ENCODE measurements at regions not wholly inside any gene's neighbourhood (a gene's known extent, or its start where the extent isn't known, plus 50 kb on each side); places are given as distances from the start of the nearest gene placed in this dataset.
A peak's percentile ranks its signal among the peaks of the same experiment; 100 is the strongest.

DNA sequence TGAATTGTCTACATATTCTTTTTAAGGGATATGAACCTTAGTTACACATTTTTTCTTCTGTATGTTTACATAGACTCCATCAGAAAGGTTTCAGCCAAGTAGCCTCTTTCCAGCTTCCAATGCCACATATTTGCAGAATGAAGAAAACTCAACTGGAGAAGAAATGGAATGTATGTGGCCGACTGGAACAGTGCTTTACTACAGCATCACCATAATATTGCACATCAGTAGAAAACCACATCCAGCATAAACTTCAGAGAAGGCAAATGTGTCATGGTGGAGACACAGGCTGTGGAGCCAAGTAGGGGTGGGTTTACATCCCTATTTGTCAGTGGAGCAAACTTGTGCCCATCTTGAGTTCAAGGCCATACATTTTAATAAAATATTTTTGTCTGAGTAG lies 204.8 kb upstream of the LDB2 start:
- no peak for DNase-seq (ENCODE audit: low read depth)

DNA sequence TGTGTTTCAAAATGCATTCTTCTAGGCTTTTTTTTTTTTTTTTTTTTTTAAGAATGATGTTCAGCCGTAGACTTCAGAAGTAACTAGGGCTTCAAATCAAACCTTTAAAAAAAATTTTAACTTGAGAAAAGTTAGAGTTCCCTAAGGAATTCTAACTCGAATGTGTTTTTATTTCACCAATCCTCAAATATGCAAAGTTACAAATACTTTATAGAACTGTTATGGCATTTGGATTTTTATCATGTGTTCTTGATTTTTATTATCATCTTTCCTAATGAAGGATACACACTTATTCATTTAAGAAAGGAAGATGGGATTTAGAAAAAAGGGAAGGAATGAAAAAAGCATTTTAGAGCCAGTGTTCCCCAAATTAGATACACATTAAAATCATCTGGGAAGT lies 200.6 kb upstream of the LDB2 start:
- DNase-seq (ENCODE audit: low read depth), result no peak

DNA sequence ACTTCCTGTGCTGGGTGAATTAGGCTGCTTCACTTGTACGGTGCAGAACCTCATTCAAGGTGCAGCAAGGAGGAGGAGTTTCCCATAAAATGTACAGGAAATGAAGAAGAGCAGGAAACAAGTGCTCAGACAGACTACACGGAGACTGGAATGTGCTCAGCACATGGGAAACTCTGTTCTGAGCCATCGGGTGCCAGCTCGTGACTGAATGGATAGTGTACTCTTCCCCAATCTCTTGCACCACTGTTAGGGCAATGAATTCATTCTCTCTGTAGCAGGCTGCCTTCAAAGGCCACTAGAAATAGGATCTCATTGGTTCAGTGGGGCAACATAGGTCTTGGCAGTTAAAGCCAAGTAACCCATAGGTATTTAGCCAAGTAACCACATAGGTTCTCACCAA lies 200.0 kb upstream of the LDB2 start:
- no peak for DNase-seq (ENCODE audit: low read depth)

DNA sequence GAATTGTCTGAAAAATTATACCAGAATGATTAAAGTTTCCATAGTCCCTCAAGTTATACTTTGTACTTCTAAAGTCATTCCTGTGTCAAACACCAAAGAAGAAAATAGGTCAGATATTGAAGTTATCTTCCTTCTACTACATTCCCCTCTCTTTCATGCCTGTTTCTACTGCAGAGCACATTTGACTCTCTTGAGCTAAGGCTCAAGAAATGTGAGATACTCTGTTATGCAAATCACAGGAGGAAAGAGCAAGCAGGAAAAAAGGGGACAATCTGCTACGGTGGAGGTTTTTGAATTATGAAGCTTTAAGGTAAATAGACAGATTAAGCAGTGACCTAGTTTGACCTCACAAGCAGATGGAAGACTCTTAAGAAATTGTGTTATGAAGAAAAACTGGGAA lies 198.9 kb upstream of the LDB2 start:
- no peak for DNase-seq (ENCODE audit: low read depth)

DNA sequence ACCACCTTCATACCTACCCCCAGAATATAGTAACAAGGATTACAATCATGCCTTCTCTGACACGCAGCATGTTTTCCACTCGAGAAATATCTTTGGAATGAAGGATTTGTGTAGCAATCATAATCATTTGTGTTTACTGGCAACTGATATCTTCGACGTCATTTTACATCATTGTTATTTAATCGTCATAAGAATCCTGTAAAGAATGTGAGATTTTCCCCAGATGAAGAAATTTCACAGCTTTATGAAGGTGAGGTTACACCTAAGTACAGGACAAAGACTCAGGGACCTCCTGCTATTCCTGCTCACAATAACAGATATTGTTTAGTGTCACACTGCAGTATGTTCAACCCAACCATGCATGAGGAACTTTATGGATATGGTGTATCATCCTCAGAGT lies 198.2 kb upstream of the LDB2 start:
- no peak for DNase-seq (ENCODE audit: low read depth)

DNA sequence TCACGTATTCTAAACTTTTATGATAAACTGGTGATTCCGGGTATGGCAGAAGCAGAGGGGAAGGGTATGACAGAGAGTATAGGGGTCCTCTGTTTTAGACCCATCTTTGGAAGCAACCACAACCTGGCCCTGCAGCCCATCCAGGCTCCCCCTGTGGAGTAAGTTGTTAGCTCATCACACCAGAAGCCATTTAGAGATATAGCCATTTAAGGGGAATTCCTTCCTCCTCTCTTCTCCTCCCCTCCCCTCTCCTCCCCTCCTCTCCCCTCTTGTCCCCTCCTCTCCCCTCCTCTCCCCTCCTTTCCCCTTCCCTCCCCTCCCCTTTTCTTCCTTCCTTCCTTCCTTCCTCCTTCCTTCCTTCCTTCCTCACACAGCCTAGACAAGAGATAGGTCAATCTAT lies 197.3 kb upstream of the LDB2 start:
- no peak for DNase-seq (ENCODE audit: low read depth)

DNA sequence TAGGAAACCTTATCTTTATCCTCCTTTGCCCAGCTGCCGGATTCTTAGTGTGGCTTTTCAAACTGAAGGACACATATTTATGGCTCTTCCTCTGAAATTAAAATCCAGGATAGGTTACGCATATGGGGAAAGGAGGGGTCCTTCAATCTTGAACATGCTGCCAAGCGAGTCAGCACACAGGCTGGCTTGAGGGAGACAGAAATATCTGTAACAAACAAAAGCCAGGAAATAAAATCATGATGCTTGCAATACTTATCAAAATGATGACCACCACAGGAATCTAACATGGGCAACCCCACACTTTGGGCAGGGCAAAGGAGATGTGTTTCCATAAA lies 196.4 kb upstream of the LDB2 start:
- no peak for DNase-seq (ENCODE audit: low read depth)

DNA sequence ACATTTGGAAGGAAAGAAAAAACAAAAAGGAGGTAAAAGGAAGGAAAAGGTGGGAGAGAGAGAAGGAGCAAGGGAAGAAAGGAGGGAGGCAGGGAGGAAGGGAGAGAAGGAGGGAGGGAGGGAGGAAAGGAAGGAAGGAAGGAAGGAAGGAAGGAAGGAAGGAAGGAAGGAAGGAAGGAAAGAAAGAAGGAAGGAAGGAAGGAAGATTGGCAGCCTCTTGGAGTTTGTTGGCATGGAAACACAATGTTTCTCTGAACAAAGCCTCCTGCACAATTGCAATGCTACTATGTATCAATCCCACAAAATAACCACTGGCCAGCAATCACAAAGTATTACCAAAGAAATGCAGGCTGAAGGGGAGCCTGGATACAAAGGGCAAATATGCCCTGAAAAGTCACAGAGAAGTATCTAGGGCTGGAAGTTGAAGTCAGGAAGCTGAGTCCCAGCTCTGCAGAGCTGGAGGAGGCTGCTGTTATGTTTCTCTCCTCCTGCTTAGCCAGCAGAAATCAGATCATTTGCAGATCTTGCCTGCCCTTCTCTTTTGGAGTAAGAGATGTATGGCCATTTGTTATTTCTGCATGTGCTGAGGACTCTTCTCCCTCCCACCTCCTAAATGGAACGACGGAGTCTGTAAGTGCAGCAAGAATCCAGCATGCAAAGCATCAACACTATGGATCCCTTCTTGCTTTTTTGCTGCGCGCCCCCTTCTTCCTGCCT lies 195.9 kb upstream of the LDB2 start:
- no peak for DNase-seq (ENCODE audit: low read depth)

DNA sequence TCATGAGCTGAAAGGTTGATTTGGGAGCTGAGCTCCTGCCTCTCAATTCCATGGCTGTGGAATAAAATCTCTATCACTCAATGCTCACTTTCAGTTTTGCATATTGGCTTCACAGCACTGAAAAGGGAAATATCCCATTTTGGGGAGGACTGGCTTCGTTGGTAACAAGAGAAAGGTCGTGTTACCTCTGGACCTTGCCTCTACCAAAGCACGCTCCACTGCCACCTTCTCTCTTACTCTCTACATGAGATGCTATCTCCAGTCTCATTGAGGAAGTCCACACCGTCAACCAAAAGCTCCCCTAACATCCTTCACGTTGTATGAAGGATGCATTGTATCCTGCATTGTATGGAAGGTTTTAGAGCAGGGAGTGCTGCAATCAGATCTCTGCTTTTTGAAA lies 195.0 kb upstream of the LDB2 start:
- no peak for DNase-seq (ENCODE audit: low read depth)

DNA sequence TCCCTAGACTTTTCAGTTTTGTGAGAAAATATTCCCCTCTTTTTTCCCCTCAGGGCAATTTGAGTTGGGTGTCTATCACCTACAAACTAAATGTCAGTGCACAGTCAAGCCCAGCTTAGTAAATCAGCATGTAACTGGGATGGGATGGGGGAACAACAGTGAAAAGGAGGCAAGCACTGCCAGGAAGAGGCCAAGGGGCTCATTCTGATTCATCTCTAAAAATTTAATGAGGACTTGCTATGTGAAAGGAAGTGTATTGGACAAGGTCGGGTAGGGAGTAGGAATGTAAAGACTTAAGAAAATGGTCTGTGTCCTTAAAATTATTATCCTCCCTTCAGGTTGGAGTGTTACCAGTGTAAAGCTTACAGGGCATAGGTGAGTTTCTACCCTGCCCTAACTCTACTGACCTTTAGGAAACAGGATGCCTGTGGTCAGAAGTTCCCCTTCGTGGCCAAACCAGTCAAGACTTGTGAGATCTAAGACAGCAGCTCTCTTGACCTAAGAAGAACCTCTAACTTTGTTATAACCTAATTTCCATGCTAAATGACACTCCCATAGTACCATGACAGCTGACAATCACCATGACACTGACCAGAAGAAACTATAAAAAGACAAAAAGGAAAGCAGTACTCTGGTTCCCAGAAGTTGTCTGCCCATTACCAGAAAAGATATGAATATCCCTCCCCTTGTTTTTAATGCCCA lies 194.4 kb upstream of the LDB2 start:
- DNase-seq (ENCODE audit: low read depth), result no peak

DNA sequence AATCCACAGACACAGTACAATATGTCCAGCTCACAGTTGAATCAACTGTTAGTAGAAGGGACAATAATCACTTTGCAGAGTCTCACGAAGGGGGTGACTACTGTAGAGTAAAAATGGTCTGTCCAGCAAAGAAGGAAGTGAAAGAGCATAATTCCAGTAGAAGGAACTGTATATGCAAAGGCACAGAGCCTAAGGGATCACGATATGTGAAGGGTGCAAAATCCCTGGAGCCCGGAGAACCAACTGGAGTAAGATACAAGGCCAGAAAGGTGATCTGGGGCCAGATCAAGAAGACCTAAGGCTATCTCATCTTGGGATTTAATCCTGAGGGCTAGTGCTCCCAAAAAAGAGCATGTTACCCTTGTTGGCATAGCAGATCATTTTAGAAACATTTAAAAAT lies 192.7 kb upstream of the LDB2 start:
- no peak for DNase-seq (ENCODE audit: low read depth)

DNA sequence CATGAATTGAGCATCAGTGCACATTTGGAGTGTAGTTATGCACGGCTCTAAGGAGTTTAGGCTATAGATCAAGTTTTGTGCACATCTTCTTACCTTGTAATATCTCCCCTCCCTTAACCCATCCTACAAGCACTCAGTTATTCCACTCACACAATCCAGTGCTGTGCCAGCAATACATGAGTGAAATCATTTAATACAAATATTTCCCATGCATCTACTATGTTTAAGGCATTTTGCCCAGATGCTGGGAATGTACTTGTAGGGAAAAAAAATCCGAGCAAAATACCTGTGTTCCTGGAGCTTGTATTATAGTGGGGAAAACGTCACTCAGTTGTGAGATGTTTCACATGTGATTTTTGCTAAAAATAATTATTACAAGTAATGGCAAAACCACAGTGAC lies 191.6 kb upstream of the LDB2 start:
- DNase-seq (ENCODE audit: low read depth), result no peak

DNA sequence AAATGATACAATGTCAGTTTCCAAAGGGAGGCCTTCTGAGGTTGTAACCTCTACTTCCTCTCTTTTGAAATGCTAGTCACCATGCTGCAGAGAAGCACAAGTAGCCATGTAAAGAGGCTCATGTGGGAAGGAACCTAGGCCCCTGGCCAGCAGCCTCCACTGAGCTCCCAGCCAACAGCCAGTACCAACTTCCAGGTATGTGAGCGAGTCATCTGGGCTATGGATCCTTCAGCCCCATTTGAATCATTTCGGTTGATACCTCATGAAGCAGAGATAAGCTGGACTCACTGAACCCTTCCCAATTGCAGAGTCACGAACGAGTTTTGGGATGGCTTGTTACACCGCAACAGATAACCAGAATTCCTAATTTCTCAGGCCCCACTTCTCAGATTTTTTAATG lies 187.0 kb upstream of the LDB2 start:
- DNase-seq (ENCODE audit: low read depth), result no peak

DNA sequence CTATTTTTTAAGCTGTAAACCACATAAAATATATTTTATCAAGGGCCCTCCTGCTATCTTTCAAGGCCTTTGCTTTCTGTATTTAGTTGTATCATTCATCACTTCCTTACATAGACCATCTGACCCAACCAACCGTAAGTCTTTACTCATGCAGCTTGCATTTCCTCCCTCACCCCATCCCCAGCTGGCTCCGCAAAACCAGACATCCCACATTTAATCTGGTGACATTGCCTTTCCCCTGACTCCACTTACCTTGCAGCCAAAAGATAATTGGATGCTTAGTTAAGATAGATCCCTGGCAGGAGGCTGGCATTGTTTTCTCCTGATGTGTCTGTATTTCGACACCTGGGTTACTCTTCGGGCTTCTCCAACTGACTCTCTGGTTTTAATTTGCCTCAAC lies 183.7 kb upstream of the LDB2 start:
- DNase-seq (ENCODE audit: low read depth), result no peak

DNA sequence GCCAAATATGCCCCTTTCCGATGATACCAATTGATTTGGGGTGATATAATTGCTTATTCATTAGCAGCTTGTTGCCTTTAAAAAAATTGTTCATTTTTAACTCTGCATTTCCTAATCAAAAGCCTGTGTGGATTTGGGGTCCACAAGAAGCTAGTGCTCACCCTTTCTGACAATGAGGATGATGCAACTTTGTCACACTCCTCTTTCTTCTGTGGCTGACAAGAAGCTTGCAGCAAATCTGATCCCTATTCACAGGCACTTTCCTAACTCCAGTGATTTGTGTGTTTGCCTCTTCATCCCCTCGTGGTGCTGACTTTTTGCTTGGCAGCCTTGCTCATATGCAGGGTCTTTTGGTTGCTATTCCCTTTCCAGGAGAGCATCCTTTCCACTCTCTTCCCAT lies 182.7 kb upstream of the LDB2 start:
- DNase-seq (ENCODE audit: low read depth), result no peak

DNA sequence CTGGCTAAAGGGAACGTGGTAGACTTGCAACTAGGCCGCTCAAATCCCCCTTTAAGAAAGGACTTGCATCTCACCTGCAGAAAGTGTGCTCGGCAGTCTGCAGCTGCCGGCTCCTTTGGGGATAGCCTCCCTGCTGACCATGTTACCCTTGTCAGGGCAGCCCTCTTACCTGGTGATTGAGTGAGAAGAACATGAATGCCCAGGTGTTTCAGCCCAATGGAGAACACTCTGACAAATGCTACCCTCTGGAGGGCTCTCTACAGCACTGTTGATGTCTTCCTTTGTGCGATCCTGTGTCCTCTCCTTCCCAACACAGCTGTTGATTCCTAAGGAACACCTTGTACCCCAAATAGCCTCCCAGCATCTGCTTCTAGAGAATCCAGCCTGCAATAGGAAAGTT lies 178.7 kb upstream of the LDB2 start:
- no peak for DNase-seq (ENCODE audit: low read depth)

DNA sequence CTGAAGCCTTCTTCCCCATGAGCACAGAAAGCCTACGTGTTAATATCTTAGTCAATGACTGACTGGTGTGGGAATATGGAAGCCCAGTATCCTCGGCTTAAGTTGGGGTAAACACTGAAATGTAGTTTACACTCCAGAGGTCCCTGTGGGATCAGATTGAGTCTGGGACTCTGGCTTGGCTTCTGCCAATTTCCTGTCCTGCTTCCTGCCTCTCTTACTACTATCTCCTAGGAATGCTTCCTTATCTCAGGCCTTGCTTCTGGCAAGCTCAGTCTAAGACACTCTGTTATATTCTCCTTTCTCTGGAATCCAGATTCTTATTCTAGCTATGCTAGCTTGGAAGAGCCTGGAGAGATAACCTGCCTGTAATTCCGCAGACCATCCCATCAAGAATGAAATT lies 174.0 kb upstream of the LDB2 start:
- DNase-seq (ENCODE audit: low read depth), result no peak

DNA sequence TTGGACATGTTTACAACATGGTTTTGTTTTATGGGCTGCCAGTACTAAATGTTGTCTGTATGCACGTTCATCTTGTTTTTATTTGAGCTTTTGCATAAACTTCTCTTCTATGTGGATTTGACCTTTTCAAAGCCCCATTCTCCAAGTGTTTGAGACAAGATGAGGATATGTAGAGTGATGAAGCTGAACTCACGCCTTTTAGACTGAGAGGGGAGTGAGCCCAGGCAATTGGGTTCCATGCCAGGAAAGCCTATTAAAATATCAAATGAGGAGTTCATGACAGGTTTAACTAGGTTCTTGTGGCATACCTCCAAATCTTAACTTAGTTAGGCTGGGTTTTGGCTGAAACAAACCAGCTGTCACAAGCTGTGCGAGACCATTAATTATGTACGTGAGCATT lies 170.4 kb upstream of the LDB2 start:
- no peak for DNase-seq (ENCODE audit: low read depth)

DNA sequence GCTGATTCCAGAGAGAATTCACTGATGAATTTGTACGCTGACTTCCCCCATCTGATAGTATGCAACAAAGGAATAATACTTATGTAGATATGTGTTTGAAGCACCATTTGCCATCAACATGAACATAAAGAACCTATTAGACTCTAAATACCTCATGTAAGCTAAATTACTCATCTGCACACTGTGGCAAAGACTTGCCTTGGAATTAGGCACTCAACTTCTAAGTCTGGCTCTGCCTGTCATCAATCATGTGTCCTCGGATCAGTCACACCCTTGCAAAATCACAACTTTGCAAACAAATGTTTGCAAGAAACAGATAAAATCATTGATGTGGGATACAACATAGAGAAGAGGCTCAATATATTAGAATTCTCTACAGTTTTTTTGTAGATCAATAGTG lies 169.9 kb upstream of the LDB2 start:
- DNase-seq (ENCODE audit: low read depth), result no peak

DNA sequence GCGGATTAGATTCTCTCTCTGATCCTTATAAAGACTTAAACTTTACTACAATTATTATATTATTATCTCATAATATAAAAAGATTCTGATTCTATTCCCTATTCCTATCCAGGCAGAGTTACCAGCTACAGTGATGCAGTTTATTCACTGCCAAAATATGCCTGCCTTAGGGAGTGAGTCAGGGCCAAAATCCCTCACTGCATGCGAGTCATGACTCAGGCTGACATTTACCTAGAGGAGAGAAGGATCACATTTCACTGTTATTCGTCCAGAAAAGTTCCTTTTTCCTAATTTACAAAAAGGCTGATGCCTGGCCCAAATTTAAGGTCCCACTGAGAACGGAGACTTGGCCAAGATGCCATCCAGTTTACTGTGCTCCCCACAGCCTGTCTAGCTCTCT lies 168.5 kb upstream of the LDB2 start:
- peak; percentile 77 for DNase-seq (ENCODE audit: low read depth)

DNA sequence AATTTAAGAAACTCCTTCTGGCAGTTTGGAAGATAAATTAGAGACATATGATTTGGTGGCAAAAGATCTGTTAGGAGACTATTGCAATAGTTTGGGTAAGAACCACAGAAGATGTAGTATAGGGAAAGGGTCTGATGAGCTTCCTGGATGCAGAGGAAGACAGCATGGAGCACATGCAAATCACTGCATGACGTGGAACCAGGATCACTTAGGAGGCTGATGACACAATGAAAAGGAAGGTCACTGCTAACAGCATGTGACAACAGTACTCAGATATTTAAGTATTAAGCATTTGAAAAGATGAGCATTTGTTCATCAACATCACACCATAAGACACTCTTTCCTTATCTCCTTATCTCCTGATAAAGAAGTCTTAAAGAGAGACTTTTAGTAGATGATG lies 167.8 kb upstream of the LDB2 start:
- DNase-seq (ENCODE audit: low read depth), result no peak

DNA sequence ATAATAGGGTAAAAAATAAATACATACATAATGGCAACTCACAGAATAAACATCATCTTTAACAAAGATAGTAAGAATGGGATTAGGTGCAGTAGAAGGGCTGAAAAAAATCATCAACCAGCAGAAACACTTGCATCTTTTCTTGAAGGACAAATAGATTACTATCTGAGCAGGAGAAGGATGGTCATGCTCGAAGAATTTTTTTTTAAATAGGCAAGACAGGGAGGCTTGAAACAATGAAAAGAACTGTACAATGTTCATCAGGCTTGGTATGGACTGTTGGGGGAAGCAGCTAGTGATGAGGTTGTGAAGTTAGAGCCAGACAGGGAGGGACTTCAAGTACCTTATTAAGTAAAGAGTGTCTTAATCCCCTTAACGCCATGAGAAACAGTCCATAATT lies 167.4 kb upstream of the LDB2 start:
- no peak for DNase-seq (ENCODE audit: low read depth)

DNA sequence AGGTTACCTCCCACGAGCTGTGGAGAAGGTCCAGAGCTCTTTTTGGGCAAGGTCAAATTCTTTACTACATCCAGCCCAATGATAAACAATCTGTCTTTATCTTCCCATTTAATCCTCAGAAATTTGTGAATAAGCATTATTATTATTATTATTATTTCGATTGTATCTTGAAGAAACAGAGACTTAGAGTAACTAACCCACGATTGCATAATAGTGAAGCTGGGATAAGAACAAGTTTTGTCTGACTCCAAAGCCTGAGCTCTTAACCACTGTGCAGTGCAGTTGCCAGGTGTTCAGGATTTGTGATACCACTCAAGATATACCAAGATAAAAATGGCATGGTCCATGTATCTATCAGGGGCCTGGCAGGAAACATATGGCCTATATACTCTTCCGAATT lies 166.5 kb upstream of the LDB2 start:
- no peak for DNase-seq (ENCODE audit: low read depth)

DNA sequence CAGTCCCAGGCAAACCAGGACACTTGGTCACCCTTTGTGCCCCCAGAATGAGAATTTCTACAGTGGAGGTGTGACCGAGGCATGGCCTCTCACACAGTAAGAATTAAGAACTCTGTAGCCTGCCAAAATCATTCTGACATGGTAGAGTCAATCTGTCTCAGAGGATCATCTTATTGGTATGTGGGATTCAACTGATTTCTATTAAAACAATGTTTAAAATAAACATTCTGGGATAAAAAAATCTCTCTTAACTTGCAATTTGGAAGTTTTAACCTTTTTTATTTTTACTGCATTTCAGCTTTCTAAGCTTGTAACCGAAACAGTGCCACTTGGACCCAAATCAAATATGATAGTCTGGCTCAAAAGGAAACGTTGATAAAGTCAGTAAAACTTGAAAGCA lies 165.4 kb upstream of the LDB2 start:
- DNase-seq (ENCODE audit: low read depth), result peak; percentile 56
